ENCODE measurements at regions not wholly inside any gene's neighbourhood (a gene's known extent, or its start where the extent isn't known, plus 50 kb on each side); places are given as distances from the start of the nearest gene placed in this dataset.
"Not testable (repeated sequence)": the region's sequence is repeated elsewhere in the genome, so short reads cannot be mapped to it uniquely, and the experiment has no call there.

DNA sequence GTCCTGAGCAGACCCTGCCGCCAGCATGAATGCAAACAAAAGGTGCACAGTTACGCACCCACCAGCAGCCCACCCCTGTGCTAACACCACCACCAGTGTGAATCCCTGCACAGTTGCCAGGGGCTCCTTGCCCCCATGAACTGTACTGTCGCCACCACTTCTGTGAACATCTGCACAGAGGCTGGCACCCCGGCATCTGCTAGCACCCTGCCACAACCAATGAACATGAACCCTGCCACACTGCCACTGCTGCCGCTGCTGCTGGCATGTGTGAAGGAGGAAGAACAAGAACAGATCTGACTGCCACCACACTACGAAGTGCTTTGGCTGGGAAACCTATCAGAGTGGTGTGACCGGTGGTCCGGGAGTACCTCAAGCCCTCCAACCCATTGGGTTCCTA, 261.3 kb downstream of the PARM1 start (continued):
- TF ChIP-seq ZSCAN29 (CRISPR knock-in tag; conservative IDR thresholded peaks at IDR 0.05) (no peak), PHB2 (IDR thresholded peaks at IDR 0.05; ENCODE audit: partially characterized antibody) (no peak)

DNA sequence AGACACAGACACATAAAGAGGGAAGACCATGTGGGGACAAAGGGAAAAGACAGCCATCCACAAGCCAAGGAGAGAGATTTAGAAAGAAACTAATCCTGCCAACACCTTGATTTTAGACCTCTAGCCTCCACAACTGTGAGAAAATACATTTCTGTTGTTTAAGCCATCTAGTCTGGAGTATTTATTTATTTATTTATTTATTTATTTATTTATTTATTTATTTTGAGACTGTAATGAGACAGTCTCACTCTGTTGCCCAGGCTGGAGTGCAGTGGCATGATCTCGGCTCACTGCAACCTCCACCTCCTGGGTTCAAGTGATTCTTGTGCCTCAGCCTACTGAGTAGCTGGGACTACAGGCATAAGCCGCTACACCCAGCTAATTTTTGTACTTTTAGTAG, 259.3 kb downstream of the PARM1 start:
- POLR2A ChIA-PET; H3K27me3 ChIP-seq (ENCODE audit: control insufficient read depth in 1 of 2, insufficient read depth in 2 of 2, low read length in 2 of 2); H4K20me1 ChIP-seq (ENCODE audit: insufficient read depth, low read length); BruUV-seq (replicated peaks); CTCF ChIA-PET (ENCODE audit: low intra/inter-chr PET ratio, low total read pairs); FAIRE-seq; H3K9ac ChIP-seq (ENCODE audit: insufficient read depth, low read depth, low read length); H3K79me2 ChIP-seq (ENCODE audit: insufficient read depth, low read length); H3K4me2 ChIP-seq (ENCODE audit: low read depth, low read length); H2AFZ ChIP-seq (ENCODE audit: low read length); in situ Hi-C loops (cut with HindIII; ENCODE audit: extremely low pct_ligation_motif_present, low pct_unique_long_range_greater_than_20kb); intact Hi-C loops (cut with micrococcal nuclease; ENCODE audit: unreplicated experiment); H3K4me1 ChIP-seq (ENCODE audit: insufficient read depth, low read length); H3K9me3 ChIP-seq (ENCODE audit: low read length); ATAC-seq; H3K27ac ChIP-seq (ENCODE audit: extremely low read length, insufficient read depth, low read length); DNase-seq (ENCODE audit: low spot score); H3K4me3 ChIP-seq (replicated peaks in 1 of 3; ENCODE audit: insufficient read depth in 1 of 3, low read depth in 2 of 3, low read length in 3 of 3); H3K36me3 ChIP-seq (replicated peaks in 1 of 2; ENCODE audit: control insufficient read depth in 1 of 2, insufficient read depth in 2 of 2, low read length in 2 of 2): not testable (repeated sequence)
- WGBS (ENCODE audit: low lambda C conversion rate), result 14% methylated on average over 2 of the region's 2 CpGs

- H3K4me1 ChIP-seq (ENCODE audit: insufficient read depth, low read length), result no peaks in the 10 kb centered on the region
- H3K27me3 ChIP-seq (ENCODE audit: control insufficient read depth in 1 of 2, insufficient read depth in 2 of 2, low read length in 2 of 2), result 0 out of 5 replicates have a peak, but pooled peaks cover 0 to 2% of the 10 kb centered on the region in 2 experiments
- H3K4me3 ChIP-seq (replicated peaks in 1 of 3; ENCODE audit: insufficient read depth in 1 of 3, low read depth in 2 of 3, low read length in 3 of 3), result no peak overlapping the region
- BruUV-seq (replicated peaks), result no TSS peak
- DNase-seq (ENCODE audit: low spot score), result no peak
- no peak overlapping the region for H3K9ac ChIP-seq (ENCODE audit: insufficient read depth, low read depth, low read length)
- H2AFZ ChIP-seq (ENCODE audit: low read length), result no peak overlapping the region
- POLR2A ChIA-PET, result no interaction called here
- H3K9me3 ChIP-seq (ENCODE audit: low read length), result no peaks in the 10 kb centered on the region
- no peak for ATAC-seq
- no peaks in the 10 kb centered on the region for H4K20me1 ChIP-seq (ENCODE audit: insufficient read depth, low read length)
- FAIRE-seq, result no peak
- CTCF ChIA-PET (ENCODE audit: low intra/inter-chr PET ratio, low total read pairs), result no interaction called here
- in situ Hi-C loops (cut with HindIII; ENCODE audit: extremely low pct_ligation_motif_present, low pct_unique_long_range_greater_than_20kb) (no loop called here), intact Hi-C loops (cut with micrococcal nuclease; ENCODE audit: unreplicated experiment) (no loop called here)
- no peak overlapping the region for H3K4me2 ChIP-seq (ENCODE audit: low read depth, low read length)
- H3K79me2 ChIP-seq (ENCODE audit: insufficient read depth, low read length), result no peaks in the 10 kb centered on the region
- H3K27ac ChIP-seq (ENCODE audit: extremely low read length, insufficient read depth, low read length), result no peak overlapping the region
- 0% methylated on average over 4 of the region's 4 CpGs for WGBS (ENCODE audit: low lambda C conversion rate)
- no peaks in the 10 kb centered on the region for H3K36me3 ChIP-seq (replicated peaks in 1 of 2; ENCODE audit: control insufficient read depth in 1 of 2, insufficient read depth in 2 of 2, low read length in 2 of 2)
- no peak for TF ChIP-seq ZNF367 (CRISPR knock-in tag; IDR thresholded peaks at IDR 0.05; ENCODE audit: borderline replicate concordance)
- no peak for TF ChIP-seq SUZ12 (IDR thresholded peaks at IDR 0.05; ENCODE audit: low read depth, low read length)
- TF ChIP-seq, protein P1, sequence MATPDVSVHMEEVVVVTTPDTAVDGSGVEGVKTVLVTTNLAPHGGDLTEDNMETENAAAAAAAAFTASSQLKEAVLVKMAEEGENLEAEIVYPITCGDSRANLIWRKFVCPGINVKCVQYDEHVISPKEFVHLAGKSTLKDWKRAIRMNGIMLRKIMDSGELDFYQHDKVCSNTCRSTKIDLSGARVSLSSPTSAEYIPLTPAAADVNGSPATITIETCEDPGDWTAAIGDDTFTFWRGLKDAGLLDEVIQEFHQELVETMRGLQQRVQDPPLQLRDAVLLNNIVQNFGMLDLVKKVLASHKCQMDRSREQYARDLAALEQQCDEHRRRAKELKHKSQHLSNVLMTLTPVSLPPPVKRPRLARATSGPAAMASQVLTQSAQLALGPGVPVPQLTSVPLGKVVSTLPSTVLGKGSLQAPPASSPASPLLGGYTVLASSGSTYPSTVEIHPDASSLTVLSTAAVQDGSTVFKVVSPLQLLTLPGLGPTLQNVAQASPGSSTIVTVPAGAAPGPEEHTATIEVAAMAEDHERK (CRISPR knock-in tag; IDR thresholded peaks at IDR 0.05; ENCODE audit: low read depth), result no peak
- TF ChIP-seq HMGXB3 (CRISPR knock-in tag; IDR thresholded peaks at IDR 0.05; ENCODE audit: borderline replicate concordance), result no peak
- TF ChIP-seq SYNCRIP (IDR thresholded peaks at IDR 0.05; ENCODE audit: insufficient read depth, low read depth, low read length), result no peak
- no peak for TF ChIP-seq FOXP1 (IDR thresholded peaks at IDR 0.05)
- no peak for TF ChIP-seq FOXP1 (CRISPR knock-in tag; IDR thresholded peaks at IDR 0.05)
- no peak for TF ChIP-seq ZMYM4 (CRISPR knock-in tag; IDR thresholded peaks at IDR 0.05)
- TF ChIP-seq ZNF180 (CRISPR knock-in tag; IDR thresholded peaks at IDR 0.05; ENCODE audit: borderline replicate concordance, low read depth), result no peak
- no peak for TF ChIP-seq NFYB (CRISPR knock-in tag; IDR thresholded peaks at IDR 0.05)
- no peak for TF ChIP-seq CENPT (CRISPR knock-in tag; IDR thresholded peaks at IDR 0.05; ENCODE audit: low read depth)
These were observed 256.9 kb downstream of the PARM1 start for GRCh38 chr4:75189711-75190335.
